Neural progenitor cell (in vitro differentiated cells): ENCODE measurements at regions not wholly inside any gene's neighbourhood (a gene's known extent, or its start where the extent isn't known, plus 50 kb on each side); places are given as distances from the start of the nearest gene placed in this dataset.

Experiments
- DNase-seq: peaks from one replicate; pipeline ENCODE4 v3.0.0-alpha.2; 2016; ENCODE audit warnings: low spot score
- H2AFZ ChIP-seq: fragments of 200-600 bp; sonication (generic); replicated peaks from 2 replicates; pipeline ENCODE4 v1.6.1; 2016; ENCODE audit warnings: antibody characterized with exemption
- H3F3A ChIP-seq: fragments of 200-600 bp; sonication (generic); 2 replicates; pipeline ENCODE4 v1.6.1; 2016; ENCODE audit warnings: antibody characterized with exemption, low read depth
- H3K27ac ChIP-seq: fragments of 200-600 bp; sonication (generic); 2 replicates; pipeline ENCODE4 v1.5.1; 2016; ENCODE audit warnings: mild to moderate bottlenecking
- H3K27me3 ChIP-seq: fragments of 200-600 bp; sonication (generic); 2 replicates; pipeline ENCODE4 v1.6.1; 2016; ENCODE audit warnings: mild to moderate bottlenecking, moderate library complexity
- H3K36me3 ChIP-seq: fragments of 200-600 bp; sonication (generic); 2 replicates; pipeline ENCODE4 v1.5.1; 2016
- H3K4me1 ChIP-seq: fragments of 200-600 bp; sonication (generic); 2 replicates; pipeline ENCODE4 v1.6.1; 2016; ENCODE audit warnings: mixed run types
- H3K4me2 ChIP-seq: fragments of 200-600 bp; sonication (generic); 2 replicates; pipeline ENCODE4 v1.6.1; 2016
- H3K4me3 ChIP-seq: fragments of 200-600 bp; sonication (generic); 2 replicates; pipeline ENCODE4 v1.5.1; 2016
- H3K79me2 ChIP-seq: fragments of 200-600 bp; sonication (generic); 2 replicates; pipeline ENCODE4 v1.6.1; 2016; ENCODE audit warnings: low read depth
- H3K9ac ChIP-seq: fragments of 200-600 bp; sonication (generic); 2 replicates; pipeline ENCODE4 v1.6.1; 2016
- H3K9me3 ChIP-seq: fragments of 200-600 bp; sonication (generic); 2 replicates; pipeline ENCODE4 v1.5.1; 2016; ENCODE audit warnings: low read depth
- H4K20me1 ChIP-seq: fragments of 200-600 bp; sonication (generic); 2 replicates; pipeline ENCODE4 v1.6.1; 2016; ENCODE audit warnings: low read depth
- H3K27ac Mint-ChIP-seq: 3 replicates; pipeline ENCODE4 v1.8.0; 2021; ENCODE audit warnings: mixed read lengths
- H3K27me3 Mint-ChIP-seq: 2 replicates; pipeline ENCODE4 v1.8.0; 2022; ENCODE audit warnings: low read depth, mild to moderate bottlenecking, inconsistent platforms, moderate library complexity, mixed read lengths; ENCODE audit not compliant: insufficient read depth
- H3K36me3 Mint-ChIP-seq: 3 replicates; pipeline ENCODE4 v1.8.0; 2021; ENCODE audit warnings: mixed read lengths
- H3K4me1 Mint-ChIP-seq: 3 replicates; pipeline ENCODE4 v1.8.0; 2021; ENCODE audit warnings: mixed read lengths
- H3K4me3 Mint-ChIP-seq: 3 replicates; pipeline ENCODE4 v1.8.0; 2021; ENCODE audit warnings: mild to moderate bottlenecking, moderate library complexity, mixed read lengths
- H3K9me3 Mint-ChIP-seq: 3 replicates; pipeline ENCODE4 v1.8.0; 2020; ENCODE audit warnings: mixed read lengths
- CTCF ChIP-seq: fragments of 200-600 bp; sonication (generic); IDR thresholded peaks from 2 replicates; pipeline ENCODE4 v1.5.1; 2017; ENCODE audit warnings: antibody characterized with exemption, mild to moderate bottlenecking
- EZH2 ChIP-seq: fragments of 200-600 bp; sonication (generic); IDR thresholded peaks from 2 replicates; pipeline ENCODE4 v1.6.1; 2017; ENCODE audit warnings: antibody characterized with exemption, mild to moderate bottlenecking, moderate library complexity
- EZH2phosphoT487 ChIP-seq: fragments of 200-600 bp; sonication (generic); IDR thresholded peaks from 2 replicates; pipeline ENCODE4 v1.6.1; 2017; ENCODE audit warnings: antibody characterized with exemption

- Histone ChIP-seq H3F3A (no peaks in the 10 kb centered on the region), H3K4me1 (peaks cover 12% of the 10 kb centered on the region), H3K36me3 (no peaks in the 10 kb centered on the region), H3K4me2 (no peak overlapping the region), H3K4me3 (no peak overlapping the region), H3K9ac (no peak overlapping the region), H3K9me3 (peaks cover 9% of the 10 kb centered on the region), H4K20me1 (no peaks in the 10 kb centered on the region), H3K79me2 (no peaks in the 10 kb centered on the region), H3K27me3 (no peaks in the 10 kb centered on the region), H2AFZ (no peak overlapping the region), H3K27ac (no peak overlapping the region)
- Mint-ChIP-seq H3K36me3 (peaks cover 2% of the 10 kb centered on the region), H3K27me3 (peaks cover 17% of the 10 kb centered on the region), H3K4me3 (no peak overlapping the region), H3K27ac (no peak overlapping the region), H3K9me3 (peaks cover 28% of the 10 kb centered on the region), H3K4me1 (peaks cover 36% of the 10 kb centered on the region)
- no peak for DNase-seq
- TF ChIP-seq EZH2, result no peak
- no peak for TF ChIP-seq EZH2phosphoT487
- TF ChIP-seq CTCF, result no peak
These were observed 260.0 kb upstream of the AJAP1 start for GRCh38 chr1:4394366-4394765.

DNA sequence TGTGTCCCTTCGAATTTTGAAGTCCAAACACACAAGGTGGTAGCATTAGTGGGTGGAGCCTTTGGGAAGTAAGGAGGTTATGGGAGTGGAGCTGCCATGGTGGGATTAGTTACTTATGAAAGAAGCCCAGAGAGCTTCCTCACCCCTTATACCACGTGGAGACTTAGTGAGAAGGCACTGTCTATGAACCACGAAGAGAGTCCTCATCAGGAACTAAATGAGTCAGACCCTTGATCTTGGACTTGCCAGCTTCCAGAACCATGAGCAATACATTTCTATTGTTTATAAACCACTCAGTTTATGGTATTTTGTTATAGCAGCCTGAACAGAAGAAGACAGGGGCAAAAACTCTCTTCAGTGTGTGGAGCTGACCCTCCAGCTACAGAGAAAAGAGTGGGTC lies 259.3 kb upstream of the AJAP1 start:
- Mint-ChIP-seq H3K27me3 (peaks cover 17% of the 10 kb centered on the region), H3K4me1 (peaks cover 41% of the 10 kb centered on the region), H3K4me3 (no peak overlapping the region), H3K27ac (no peak overlapping the region), H3K9me3 (peaks cover 28% of the 10 kb centered on the region), H3K36me3 (peaks cover 2% of the 10 kb centered on the region)
- H2AFZ ChIP-seq, result no peak overlapping the region
- H3K9ac ChIP-seq, result no peak overlapping the region
- no peak for TF ChIP-seq CTCF
- no peak for TF ChIP-seq EZH2phosphoT487
- TF ChIP-seq EZH2, result no peak
- H3K79me2 ChIP-seq, result no peaks in the 10 kb centered on the region
- H3K27ac ChIP-seq, result no peak overlapping the region
- no peak for DNase-seq
- H3F3A ChIP-seq, result no peaks in the 10 kb centered on the region
- H3K27me3 ChIP-seq, result no peaks in the 10 kb centered on the region
- no peaks in the 10 kb centered on the region for H4K20me1 ChIP-seq
- no peaks in the 10 kb centered on the region for H3K36me3 ChIP-seq
- H3K4me3 ChIP-seq, result no peak overlapping the region
- peaks cover 12% of the 10 kb centered on the region for H3K4me1 ChIP-seq
- H3K9me3 ChIP-seq, result peaks cover 9% of the 10 kb centered on the region
- no peak overlapping the region for H3K4me2 ChIP-seq

DNA sequence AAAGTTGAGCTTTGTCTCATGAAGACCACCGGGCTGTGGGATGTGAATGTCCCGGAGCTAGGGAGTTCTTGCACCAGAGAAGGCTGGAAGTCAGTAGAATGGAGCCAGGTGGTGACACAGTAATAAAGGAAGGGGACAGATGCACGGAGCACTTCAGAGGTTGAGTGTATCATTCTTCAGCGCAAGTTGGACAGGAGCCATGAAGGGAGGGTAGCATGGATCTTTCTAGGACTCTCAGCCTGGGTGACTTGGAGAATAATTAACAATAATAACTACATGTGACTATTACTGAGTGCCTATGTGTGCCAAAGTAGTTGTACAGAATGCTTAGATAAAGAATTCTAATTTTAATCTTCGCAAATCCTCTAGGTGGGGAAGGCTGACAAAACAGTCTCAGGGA lies 258.7 kb upstream of the AJAP1 start:
- DNase-seq, result no peak
- peaks cover 9% of the 10 kb centered on the region for H3K9me3 ChIP-seq
- Mint-ChIP-seq H3K27me3 (peaks cover 17% of the 10 kb centered on the region), H3K4me3 (peak overlapping the region; percentile 28), H3K36me3 (peaks cover 2% of the 10 kb centered on the region), H3K9me3 (peaks cover 26% of the 10 kb centered on the region), H3K4me1 (peaks cover 41% of the 10 kb centered on the region), H3K27ac (peak overlapping the region; percentile 51)
- TF ChIP-seq CTCF (no peak), EZH2phosphoT487 (no peak), EZH2 (no peak)
- peaks cover 12% of the 10 kb centered on the region for H3K4me1 ChIP-seq
- no peaks in the 10 kb centered on the region for H3K36me3 ChIP-seq
- no peaks in the 10 kb centered on the region for H3K27me3 ChIP-seq
- no peaks in the 10 kb centered on the region for H3F3A ChIP-seq
- no peak overlapping the region for H3K4me3 ChIP-seq
- H3K9ac ChIP-seq, result no peak overlapping the region
- H3K4me2 ChIP-seq, result no peak overlapping the region
- no peak overlapping the region for H2AFZ ChIP-seq
- H4K20me1 ChIP-seq, result no peaks in the 10 kb centered on the region
- no peaks in the 10 kb centered on the region for H3K79me2 ChIP-seq
- no peak overlapping the region for H3K27ac ChIP-seq

DNA sequence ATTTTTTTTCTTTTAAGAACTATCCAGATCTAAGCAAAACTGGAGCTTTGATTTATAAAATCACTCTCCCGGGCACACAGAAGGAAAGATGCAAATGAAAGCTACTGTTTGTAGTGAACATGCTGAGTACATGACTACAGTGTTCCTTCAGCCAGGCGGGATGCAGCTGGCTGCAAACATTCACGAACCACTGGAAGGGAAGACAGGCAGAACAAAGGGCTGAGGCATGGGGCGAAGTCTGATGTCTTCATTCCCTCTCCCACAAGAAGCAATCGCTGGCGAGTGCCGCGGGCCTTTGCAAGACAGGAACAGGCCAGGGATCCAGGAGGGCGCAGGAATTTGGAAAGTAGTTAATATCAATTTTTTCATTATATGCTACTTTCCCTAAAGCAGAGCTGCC lies 257.9 kb upstream of the AJAP1 start:
- peak overlapping the region; percentile 4 for H3K27ac Mint-ChIP-seq
- peaks cover 41% of the 10 kb centered on the region for H3K4me1 Mint-ChIP-seq
- Histone ChIP-seq H3K9ac (no peak overlapping the region), H3K4me3 (no peak overlapping the region), H3K79me2 (no peaks in the 10 kb centered on the region), H3K27ac (no peak overlapping the region), H3K27me3 (no peaks in the 10 kb centered on the region), H4K20me1 (no peaks in the 10 kb centered on the region), H2AFZ (no peak overlapping the region), H3K9me3 (peaks cover 9% of the 10 kb centered on the region), H3F3A (no peaks in the 10 kb centered on the region), H3K4me1 (peaks cover 12% of the 10 kb centered on the region), H3K4me2 (peak overlapping the region; percentile 2), H3K36me3 (no peaks in the 10 kb centered on the region)
- H3K4me3 Mint-ChIP-seq, result peak overlapping the region; percentile 46
- DNase-seq, result peak; percentile 39
- peaks cover 25% of the 10 kb centered on the region for H3K9me3 Mint-ChIP-seq
- peaks cover 2% of the 10 kb centered on the region for H3K36me3 Mint-ChIP-seq
- peaks cover 13% of the 10 kb centered on the region for H3K27me3 Mint-ChIP-seq
- no peak for TF ChIP-seq EZH2phosphoT487
- no peak for TF ChIP-seq CTCF
- TF ChIP-seq EZH2, result no peak
